Coronary artery (tissue), 2 donors: ENCODE measurements at regions not wholly inside any gene's neighbourhood (a gene's known extent, or its start where the extent isn't known, plus 50 kb on each side); places are given as distances from the start of the nearest gene placed in this dataset.

Source experiments
- DNase-seq: peaks from one replicate; pipeline ENCODE4 v3.0.0-alpha.2; 2017; ENCODE audit warnings: low spot score
- H3K27ac ChIP-seq, 2 donors: fragments of 200-600 bp; sonication (generic); one replicate each; pipeline ENCODE4 v1.5.1; 2016 to 2019
- H3K4me3 ChIP-seq: fragments of 200-600 bp; sonication (generic); 2 replicates; pipeline ENCODE4 v1.5.1; 2016; ENCODE audit warnings: mild to moderate bottlenecking, moderate library complexity
- TF ChIP-seq, protein P1 (sequence below): fragments of 200-600 bp; sonication (generic); IDR thresholded peaks from one replicate; pipeline ENCODE4 v1.5.1; 2019; ENCODE audit warnings: antibody characterized with exemption

DNA sequence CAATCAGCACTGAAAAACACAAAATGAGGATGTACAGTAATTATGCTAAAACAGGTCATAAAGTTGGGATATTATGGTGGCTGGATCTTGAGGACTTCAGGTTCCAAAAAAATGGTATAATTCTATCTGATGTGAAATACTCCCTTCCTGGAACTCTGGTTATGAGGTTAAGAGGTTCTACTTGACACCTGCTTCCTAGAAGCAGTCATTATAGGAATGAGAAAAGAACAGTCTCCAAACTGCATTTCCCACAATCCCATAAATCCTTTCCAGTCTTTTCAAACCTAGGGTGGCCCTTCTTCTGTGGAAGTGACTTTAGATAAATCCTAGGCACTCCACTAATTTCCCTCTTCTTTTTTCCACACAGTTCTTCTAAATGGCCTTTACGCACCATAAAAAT, 63.7 kb upstream of the OR10AD1 start:
- TF ChIP-seq, protein P1, sequence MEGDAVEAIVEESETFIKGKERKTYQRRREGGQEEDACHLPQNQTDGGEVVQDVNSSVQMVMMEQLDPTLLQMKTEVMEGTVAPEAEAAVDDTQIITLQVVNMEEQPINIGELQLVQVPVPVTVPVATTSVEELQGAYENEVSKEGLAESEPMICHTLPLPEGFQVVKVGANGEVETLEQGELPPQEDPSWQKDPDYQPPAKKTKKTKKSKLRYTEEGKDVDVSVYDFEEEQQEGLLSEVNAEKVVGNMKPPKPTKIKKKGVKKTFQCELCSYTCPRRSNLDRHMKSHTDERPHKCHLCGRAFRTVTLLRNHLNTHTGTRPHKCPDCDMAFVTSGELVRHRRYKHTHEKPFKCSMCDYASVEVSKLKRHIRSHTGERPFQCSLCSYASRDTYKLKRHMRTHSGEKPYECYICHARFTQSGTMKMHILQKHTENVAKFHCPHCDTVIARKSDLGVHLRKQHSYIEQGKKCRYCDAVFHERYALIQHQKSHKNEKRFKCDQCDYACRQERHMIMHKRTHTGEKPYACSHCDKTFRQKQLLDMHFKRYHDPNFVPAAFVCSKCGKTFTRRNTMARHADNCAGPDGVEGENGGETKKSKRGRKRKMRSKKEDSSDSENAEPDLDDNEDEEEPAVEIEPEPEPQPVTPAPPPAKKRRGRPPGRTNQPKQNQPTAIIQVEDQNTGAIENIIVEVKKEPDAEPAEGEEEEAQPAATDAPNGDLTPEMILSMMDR = no peak
- DNase-seq = no peak
- Histone ChIP-seq H3K27ac (no peak overlapping the region), H3K4me3 (no peak overlapping the region)

DNA sequence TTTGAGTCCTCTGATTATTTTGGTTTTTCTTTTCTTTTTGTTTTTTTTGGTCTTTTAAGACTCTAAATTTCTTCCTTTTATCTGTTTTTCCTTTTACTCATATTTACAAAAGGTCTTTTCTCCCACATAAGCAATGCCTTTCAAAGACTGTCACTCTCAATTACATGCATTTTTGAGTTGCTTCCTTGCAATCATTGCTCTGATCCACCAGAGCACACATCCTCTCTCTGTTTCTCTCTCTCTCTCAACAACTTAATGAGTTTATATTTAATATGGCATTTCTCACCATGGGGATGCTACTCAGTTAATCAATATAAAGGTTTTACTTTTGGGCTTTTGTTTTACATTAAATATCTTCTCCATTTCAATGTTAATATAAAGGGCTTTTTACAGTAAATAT, 62.7 kb upstream of the OR10AD1 start:
- TF ChIP-seq, protein P1 = no peak
- no peak overlapping the region for H3K4me3 ChIP-seq
- no peak overlapping the region for H3K27ac ChIP-seq
- DNase-seq = no peak

DNA sequence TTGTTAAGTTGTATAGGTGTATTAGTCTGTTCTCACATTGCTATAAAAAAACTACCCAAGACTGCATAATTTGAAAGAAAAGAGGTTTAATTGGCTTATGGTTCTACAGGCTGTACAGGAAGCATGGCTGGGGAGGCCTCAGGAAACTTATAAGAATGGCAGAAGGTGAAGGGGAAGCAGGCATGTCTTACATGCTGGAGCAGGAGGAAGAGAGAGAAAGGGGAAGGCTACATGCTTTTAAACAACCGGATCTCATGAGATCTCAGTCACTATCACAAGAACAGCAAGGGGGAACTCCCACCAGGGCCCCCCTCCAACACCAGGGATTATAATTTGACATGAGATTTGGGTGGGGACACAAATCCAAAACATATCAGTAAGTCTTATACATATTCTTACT, 60.5 kb upstream of the OR10AD1 start:
- TF ChIP-seq, protein P1 = no peak
- no peak overlapping the region for H3K27ac ChIP-seq
- no peak for DNase-seq
- H3K4me3 ChIP-seq = no peak overlapping the region

DNA sequence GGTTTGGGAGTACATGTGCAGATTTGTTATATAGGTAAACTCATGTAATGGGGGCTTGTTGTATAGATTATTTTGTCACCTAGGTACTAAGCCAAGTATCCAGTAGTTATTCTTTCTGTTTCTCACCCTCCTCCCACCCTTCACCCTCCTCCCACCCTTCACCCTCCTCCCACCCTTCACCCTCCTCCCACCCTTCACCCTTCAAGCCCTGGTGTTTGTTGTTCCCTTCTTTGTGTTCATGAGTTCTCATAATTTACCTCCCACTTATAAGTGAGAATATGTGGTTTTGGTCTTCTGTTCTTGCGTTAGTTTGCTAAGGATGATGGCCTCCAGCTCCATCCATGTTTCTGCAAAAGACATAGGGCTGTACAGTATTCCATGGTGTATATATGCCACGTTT, 58.7 kb upstream of the OR10AD1 start:
- DNase-seq = no peak
- TF ChIP-seq, protein P1 = no peak
- Histone ChIP-seq H3K4me3 (no peak overlapping the region), H3K27ac (no peak overlapping the region)
